ENCODE measurements at regions not wholly inside any gene's neighbourhood (a gene's known extent, or its start where the extent isn't known, plus 50 kb on each side); places are given as distances from the start of the nearest gene placed in this dataset.
"Not testable (repeated sequence)": the region's sequence is repeated elsewhere in the genome, so short reads cannot be mapped to it uniquely, and the experiment has no call there.

GRCh38 chr21:15128714-15129113 is 63.9 kb upstream of the NRIP1 start:
- H2AK9ac ChIP-seq (replicated peaks; ENCODE audit: low read depth, low read length, poor library complexity); H3K56ac ChIP-seq (ENCODE audit: extremely low read depth, insufficient read depth, low read length); H3K4ac ChIP-seq (ENCODE audit: low read depth, low read length); H2AK5ac ChIP-seq (ENCODE audit: low read depth, low read length); H4K20me1 ChIP-seq (ENCODE audit: insufficient read depth, low read length); H3K18ac ChIP-seq (ENCODE audit: low read depth, low read length); H3K4me1 ChIP-seq (ENCODE audit: control insufficient read depth, insufficient read depth, low read length); POLR2A ChIA-PET (ENCODE audit: unreplicated experiment); H3K27me3 ChIP-seq (ENCODE audit: control insufficient read depth, insufficient read depth, low read length); H3K14ac ChIP-seq (replicated peaks; ENCODE audit: low read depth, low read length); H3K9ac ChIP-seq (ENCODE audit: low read depth, low read length); H2BK15ac ChIP-seq (ENCODE audit: low read depth, low read length); DNase-seq; H2AFZ ChIP-seq (replicated peaks; ENCODE audit: low read length, poor library complexity); H3K9me3 ChIP-seq (ENCODE audit: control insufficient read depth, insufficient read depth, low read length); H4K5ac ChIP-seq (ENCODE audit: low read depth, low read length); H4K91ac ChIP-seq (ENCODE audit: insufficient read depth, low read depth, low read length); ATAC-seq (ENCODE audit: low read depth); H3K23ac ChIP-seq (ENCODE audit: low read depth, low read length); H3K27ac ChIP-seq (ENCODE audit: insufficient read depth, low read length); H2BK5ac ChIP-seq (ENCODE audit: low read depth, low read length, poor library complexity, severe bottlenecking); H3K9me1 ChIP-seq (ENCODE audit: insufficient read depth, low read length); dilution Hi-C loops (cut with HindIII; ENCODE audit: low sequenced_read_pairs, unreplicated experiment); H3K79me1 ChIP-seq (ENCODE audit: low read depth in 1 of 2, low read length in 2 of 2); H4K8ac ChIP-seq (ENCODE audit: low read depth in 2 of 2, low read length in 2 of 2); H3K4me2 ChIP-seq (ENCODE audit: low read depth, low read length); intact Hi-C loops (cut with micrococcal nuclease); H3K4me3 ChIP-seq (ENCODE audit: insufficient read depth, low read depth, low read length); H3K36me3 ChIP-seq (ENCODE audit: control insufficient read depth, insufficient read depth, low read length); H2BK120ac ChIP-seq (ENCODE audit: low read depth, low read length); H2BK20ac ChIP-seq (ENCODE audit: low read depth, low read length); CTCF ChIA-PET; BruUV-seq (replicated peaks); in situ Hi-C loops (cut with MboI; ENCODE audit: low sequenced_read_pairs): not testable (repeated sequence)

Data from IMR-90 (cell line).